NCI-H774 (cell line): ENCODE measurements at regions not wholly inside any gene's neighbourhood (a gene's known extent, or its start where the extent isn't known, plus 50 kb on each side); places are given as distances from the start of the nearest gene placed in this dataset.
"Not testable (repeated sequence)": the region's sequence is repeated elsewhere in the genome, so short reads cannot be mapped to it uniquely, and the experiment has no call there.

Experiments used
- DNase-seq: peaks from one replicate; lab custom pipeline; 2025; lab: John Stamatoyannopoulos, UW

DNA sequence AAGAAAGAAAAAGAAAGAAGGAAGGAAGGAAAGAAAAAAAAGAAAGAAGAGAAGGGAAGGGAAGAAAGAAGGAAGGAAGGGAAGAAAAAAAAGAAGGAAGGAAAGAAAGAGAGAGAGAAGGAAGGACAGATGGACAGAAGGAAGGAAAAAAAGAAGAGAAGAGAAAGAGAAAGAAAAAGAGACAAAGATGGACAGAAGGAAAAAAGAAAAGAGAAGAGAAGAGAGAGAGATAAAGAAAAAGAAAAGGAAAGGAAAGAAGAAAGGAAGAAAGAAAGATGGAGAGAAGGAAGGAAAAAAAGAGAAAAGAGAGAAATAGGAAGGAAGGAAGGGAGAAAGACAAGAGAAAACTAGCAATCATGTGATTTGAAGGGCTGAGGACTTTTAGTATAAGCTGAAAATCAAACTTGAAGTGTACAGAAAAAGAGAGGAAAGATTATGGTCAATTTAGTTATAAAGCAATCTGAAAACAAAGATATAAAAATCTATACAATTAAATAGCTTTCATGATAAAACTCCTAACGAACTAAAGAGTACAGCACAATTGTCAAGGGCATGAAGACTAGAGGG is 115.3 kb downstream of the LTN1 start:
- DNase-seq = no peak

DNA sequence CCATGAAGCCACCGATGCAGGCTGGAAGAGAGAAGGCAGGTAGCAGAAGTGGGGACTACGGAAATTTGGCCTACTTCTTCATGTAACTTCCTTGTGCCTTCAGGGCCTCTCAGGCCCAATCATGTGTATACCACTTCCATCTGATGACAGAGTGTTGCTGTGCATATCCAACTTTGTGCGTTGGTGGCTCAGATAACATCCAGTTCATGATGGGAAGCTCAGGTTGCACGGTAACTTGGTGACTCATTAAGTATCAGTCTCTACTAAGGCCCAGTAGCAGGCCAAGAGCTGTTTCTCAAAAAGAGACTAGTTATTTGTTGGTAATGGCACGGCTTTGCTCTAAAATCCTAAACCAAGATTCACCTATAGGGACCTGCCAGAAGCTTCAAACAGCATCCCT is 117.6 kb downstream of the LTN1 start:
- DNase-seq = no peak

DNA sequence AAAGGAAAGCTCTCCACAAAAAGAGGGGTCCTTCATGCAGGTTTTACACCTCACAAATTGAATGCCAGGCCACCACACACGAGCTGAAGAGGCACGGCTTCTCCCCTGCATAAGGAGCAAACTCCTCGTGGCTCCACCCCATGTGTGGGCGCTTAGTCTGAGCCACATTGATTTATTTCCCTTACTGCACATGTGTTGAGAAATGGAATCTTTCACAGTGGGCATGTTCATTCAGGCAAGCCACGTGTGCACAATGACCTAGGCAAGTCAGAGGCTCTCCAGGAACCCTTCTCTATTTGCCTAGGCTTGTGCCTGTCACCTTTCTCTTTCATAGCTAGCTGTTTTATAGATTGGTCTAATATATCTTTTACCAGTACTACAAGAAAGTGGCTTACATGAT is 120.5 kb downstream of the LTN1 start:
- no peak for DNase-seq

DNA sequence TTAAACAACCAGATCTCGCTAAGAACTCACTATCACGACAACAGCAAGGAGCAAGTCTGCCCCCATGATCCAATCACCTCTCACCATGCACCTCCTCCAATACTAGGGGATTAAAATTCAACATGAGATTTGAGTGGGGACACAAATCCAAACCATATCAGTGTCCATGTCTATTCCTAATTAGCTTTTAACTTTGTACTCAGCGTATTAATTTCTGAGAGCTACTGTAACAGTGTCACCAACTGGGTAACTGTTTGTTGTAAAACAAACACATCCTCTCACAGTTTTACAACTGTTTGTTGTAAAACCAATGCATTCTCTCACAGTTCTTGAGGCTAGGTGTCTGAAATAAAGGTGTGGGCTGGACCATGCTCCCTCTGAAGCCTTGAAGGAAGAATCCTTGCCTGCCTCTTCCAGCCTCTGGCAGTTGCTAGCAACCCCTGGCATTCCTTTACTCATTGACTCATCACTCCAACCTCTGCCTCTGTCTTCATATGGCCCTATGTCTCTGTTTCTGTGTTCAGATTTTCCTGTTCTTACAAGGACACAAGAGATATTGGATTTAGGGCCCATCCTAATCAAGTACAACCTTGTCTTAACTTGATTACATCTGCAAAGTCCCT is 121.2 kb downstream of the LTN1 start:
- DNase-seq = no peak

DNA sequence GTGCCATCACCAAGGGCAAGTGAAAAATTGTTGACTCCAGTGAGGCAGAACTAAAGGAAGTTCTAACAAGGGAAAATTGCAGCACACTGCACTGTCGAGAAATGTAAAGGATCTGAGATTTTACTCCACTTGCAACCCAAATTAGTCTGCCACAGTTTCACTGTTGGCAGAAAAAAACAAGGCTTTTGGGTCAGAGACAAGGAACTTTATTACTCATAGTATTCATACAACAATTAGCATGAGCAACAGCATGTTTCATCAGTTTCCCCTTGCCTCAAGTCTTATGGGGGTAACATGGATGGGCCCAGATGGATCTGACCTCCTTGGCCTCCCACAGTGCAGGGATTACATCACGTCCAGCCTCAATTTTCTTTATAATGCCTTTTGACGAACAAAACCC is 125.3 kb downstream of the LTN1 start:
- no peak for DNase-seq

DNA sequence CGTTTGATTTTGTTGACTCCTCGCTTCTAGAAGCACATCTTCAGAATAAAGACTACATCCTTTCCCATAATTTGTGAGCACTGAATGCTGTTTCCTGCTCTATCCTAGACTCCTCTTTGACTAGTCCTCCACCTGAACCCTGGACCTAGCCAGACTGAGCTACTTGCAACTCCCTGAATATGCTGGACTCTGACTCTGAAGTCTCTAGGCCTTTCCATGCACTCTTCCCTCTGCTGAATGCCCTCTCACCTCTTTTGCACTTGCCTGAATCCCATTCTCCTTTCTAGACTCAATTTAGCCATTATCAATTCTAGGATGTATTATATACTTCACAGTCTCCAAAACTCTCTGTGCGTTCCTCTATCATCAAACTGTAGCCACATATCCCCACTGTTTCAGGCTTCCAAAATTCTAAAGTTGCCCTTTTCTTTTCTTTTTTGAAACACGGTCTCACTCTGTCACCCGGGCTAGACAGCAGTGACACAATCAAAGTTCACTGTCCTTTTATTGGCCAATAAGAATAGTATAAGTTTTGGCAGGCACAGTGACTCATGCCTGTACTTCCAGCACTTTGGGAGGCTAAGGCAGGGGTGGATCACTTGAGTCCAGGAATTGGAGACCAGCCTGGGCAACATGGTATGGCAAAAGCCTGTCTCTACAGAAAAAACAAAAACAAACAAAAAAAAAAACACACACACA is 127.0 kb downstream of the LTN1 start:
- no peak for DNase-seq

DNA sequence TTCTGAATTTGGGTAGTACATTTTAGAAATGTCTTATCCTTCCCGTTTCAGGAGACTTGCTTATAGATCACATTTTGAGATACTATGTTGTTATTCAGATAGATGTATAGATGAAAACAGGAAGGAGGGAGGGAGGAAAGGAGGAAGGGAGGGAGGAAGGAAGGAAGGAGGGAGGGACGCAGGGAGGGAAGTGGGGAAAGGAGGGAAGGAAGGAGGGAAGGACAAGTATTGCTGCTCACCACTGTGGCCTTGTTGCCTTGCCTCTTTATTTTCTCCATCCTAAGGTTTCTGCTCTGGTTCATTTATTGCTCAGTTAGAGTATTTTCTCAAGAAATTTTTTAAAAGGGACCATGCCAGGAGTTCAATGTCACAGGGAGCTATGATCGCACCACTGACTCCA is 134.3 kb downstream of the LTN1 start:
- no peak for DNase-seq

DNA sequence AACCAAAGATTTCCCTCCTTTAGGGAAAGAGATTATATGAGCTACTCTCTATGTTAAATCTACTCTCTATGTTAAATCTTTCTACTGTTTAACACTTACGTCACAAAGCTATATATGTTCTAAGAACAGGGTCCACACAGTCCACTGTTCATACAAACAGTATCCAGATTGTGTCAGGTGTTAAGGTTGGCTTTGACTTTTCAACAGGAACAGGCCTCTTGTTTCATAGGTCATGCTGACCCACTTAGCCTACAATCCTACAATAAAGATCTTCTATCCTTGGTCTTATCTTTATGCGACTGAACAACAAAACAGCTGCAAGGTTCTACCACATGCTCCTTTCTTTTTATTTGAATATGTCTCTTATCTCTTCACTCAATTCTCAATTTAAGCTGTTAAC is 134.9 kb downstream of the LTN1 start:
- no peak for DNase-seq

DNA sequence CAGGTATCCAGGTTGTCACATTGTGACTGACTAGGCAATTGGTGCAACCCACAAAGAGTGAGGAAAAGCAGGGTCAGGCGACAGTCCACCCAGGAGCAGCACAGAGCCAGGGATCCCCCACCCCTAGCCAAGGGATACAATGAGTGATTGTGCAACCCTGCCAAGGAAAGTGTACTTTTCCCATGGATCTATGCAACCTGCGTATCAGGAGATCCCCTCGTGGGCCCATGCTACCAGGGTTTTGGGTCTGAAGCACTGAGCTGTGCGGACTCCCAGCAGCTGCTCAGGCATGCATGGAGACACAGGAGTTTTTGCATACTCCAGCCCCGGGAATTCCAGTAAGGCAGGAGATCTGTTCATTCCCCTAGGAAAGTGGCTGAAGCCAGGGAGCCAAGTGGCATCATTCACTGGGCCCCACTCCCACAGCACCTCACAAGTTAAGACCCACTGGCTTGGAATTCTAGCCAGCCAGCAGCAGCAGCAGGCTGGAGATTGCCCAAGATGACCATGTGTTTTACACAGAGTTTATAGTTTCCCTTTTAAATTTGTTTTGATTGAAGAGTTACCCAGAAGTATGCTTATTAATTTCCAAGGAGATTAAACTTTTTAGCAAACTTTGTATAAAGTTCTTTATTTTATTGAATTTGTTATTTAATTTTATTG is 136.0 kb downstream of the LTN1 start:
- no peak for DNase-seq

DNA sequence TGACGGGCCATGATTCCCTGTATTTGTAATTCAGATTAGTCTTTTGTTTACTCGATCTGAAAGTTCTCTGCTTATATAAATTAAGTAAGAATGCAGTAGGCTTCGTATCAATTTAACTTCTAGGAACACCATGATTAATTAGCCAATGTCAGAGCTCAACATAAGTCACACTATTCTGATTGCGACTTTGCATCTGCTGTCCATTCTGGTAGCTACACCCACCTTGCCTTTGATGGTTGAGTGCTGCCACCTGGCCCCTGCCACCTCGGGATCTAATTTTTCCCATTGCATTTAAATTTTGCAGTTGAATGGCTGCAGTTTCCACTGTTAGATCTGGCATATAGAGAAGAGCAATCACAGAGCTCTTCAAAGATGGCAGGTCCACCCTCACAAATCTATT is 140.0 kb downstream of the LTN1 start:
- no peak for DNase-seq

DNA sequence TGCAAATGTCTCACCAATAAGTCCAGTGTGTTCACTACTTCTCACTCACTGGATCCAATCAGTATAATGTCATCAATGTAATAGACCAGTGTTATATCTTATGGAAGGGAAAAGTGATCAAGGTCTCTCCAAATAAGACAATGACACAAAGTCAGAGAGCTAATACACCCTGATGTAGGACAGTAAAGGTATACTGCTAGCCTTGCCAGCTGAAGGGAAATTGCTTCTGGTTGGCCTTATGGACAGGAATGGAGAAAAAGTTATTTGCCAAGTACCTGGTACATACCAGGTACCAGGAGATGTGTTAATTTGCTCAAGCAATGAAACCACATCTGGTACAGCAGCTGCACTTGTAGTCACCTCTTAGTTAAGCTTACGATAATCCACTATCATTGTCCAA is 141.0 kb downstream of the LTN1 start:
- DNase-seq = no peak

DNA sequence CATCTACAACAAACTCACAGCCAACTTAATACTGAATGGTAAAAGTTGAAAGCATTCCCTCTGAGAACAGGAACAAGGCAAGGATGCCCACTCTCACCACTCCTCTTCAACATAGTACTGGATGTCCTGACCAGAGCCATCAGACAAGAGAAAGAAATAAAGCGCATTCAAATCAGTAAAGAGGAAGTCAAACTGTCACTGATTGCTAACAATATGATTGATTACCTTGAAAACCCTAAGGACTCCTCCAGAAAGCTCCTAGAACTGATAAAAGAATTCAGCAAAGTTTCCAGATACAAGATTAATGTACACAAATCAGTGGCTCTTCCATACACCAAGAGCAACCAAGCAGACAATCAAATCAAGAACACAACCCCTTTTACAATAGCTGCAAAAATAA is 153.4 kb downstream of the LTN1 start:
- DNase-seq = not testable (repeated sequence)

DNA sequence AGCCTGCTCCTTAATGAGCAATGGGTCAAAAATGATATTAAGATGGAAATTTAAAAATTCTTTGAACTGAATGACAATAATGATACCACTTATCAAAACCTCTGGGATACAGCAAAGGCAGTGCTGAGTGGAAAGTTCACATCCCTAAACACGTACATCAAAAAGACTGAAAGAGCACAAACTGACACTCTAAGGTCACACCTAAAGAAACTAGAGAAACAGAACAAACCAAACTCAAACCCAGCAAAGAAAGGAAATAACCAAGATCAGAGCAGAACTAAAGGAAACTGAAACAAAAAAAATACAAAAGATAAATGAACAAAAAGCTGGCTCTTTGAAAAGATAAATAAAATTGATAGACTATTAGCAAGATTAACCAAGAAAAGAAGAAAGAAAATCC is 155.3 kb downstream of the LTN1 start:
- DNase-seq = not testable (repeated sequence)

DNA sequence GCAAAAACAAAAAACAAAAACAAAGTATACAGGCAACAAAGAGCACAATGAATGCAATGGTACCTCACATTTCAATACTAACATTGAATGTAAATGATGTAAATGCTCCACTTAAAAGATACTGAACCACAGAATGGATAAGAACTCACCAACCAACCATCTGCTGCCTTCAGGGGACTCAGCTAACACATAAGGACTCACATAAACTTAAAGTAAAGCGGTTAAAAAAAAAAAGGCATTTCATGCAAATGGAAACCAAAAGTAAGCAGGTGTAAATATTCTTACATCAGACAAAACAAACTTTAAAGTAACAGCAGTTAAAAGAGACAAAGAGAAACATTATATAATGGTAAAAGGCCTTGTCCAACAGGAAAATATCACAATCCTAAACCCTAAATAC is 156.1 kb downstream of the LTN1 start:
- not testable (repeated sequence) for DNase-seq

DNA sequence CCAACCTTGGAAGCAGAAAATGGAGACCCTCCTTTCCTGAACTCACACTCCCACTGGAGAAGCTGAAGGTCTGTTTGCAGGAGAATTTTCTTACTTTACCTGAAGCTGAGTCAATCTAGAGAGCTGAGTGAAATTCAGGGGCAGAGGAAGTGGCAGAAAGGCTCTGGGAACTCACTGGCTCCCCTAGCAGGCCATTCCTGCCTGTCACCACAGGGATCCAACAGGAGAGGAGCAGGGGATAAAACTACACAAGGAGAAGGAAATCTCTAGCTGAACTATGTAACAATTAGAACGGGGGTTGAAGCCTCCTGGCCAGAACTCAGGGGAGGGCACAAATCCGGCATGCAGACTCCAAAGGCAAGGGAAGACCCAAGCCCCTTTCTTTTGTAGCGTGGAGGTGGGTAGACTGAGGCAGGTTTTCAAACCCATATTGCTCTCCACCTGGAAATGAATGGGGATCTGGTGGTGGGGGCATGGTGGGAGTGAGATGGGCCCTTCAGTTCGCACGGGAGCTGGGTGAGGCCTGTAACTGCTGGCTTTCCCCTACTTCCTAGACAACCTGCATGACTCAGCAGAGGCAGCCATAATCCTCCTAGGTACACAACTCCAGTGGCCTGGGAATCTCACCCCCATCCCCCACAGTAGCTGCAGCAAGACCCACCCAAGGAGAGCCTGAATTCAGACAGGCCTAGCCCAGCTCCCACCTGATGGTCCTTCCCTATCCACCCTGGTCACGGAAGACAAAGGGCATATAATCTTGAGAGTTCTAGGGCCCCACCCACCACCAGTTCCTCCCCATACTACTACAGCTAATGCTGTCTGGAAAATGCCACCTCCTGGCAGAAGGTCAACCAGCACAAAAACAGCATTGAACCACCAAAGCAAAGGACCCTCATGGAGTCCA is 158.1 kb downstream of the LTN1 start:
- DNase-seq = no peak

DNA sequence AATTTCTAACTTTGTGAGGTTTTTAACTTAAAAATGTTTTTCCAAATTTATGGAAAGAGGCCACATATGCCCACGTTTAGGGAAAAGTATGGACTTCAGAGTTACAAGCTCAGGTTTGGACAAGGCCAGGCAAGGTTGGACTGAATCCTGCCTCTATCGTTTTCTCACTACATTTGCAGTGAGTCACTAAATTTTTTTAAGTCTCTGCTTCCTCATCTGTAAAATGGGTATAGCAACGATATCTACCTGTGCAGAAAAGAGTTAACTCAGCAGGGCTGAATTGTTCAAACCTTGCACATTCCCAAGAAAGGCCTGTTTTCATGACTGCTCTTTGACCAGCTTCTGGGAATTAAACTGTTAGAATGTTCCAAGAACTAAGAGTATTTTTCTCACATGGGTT is 159.1 kb downstream of the LTN1 start:
- no peak for DNase-seq

DNA sequence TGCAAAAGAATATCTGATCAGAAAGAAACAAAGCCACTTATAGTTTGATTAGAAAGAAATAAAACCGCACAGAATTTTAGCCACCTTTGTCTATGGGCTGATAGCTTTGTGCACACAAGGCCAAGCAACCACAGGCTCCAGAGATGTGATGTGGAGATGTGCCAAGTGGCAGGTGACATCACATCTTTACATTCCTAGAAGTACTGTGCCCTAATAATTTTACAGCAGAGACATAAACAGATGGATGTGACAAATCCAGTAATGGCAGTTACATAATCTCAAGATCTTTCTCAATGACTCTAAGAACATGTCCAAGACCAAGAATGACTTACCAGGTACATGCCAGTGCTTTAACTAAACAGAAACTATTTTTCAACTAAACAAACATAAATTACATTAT is 159.5 kb downstream of the LTN1 start:
- DNase-seq = no peak

DNA sequence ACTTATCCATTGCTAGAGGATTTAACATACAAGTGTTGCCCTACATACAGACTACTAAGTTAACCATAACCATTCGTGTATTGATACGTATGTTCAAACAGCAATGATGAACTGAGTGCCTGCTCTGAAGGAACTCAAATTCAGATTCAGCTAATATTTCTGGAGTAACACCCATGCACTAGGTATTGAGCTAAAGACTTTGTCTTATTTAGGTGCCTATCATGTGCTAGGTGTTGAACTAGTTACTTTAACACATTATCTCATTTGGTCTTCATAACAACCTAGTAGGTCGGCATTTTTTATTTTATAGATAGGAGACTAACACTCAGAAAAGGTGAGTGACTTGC is 160.0 kb downstream of the LTN1 start:
- DNase-seq = no peak

DNA sequence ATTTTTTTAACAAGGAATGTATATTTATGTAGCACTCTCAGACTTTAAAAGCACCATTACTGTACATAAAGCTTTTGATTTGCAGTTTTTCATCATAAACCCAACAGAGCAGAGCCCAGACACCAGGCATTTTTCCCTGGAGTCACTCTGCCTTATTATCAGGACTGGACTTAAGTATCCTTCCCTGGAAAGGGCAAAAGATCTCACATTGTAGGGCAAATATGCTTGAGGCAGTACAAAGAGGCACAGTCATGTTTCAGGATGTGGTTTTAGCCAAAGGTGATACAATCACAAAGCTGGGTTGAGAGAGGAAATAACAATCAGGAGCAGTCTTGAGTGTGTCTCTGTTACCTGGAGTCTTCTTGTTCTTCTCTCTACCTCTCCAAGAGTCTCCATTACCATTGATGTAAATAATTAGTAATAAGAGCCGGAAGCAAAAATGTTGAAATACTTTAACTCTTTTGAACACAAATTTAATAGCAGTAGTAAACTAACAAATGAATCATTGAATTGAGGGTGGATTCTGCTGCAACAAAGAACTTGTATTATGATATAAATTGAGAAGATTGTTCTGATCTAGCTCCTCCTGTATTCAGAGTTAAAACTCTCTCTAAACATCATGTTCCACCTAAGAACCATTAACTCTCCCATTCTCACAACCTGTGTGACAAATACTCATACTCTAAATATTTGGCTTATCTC is 160.5 kb downstream of the LTN1 start:
- no peak for DNase-seq

DNA sequence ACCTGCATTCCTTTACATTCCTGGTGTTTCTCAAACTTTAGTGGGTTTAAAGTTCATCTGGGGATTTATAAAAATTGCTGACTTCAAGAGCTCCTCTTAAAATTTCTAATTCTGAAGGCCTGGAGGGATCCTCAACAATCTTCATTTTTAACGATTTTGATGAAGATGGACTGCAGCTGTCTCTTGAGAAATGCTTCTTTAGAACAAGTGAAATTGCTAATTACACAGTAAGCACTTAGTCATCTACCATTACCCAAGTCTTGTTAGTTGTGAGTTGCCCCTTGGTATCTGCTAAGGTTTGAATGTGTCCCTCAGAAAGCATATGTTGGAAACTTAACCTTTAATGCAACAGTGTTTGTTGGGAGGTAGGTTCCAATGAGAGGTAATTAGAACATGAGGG is 163.7 kb downstream of the LTN1 start:
- DNase-seq = no peak

DNA sequence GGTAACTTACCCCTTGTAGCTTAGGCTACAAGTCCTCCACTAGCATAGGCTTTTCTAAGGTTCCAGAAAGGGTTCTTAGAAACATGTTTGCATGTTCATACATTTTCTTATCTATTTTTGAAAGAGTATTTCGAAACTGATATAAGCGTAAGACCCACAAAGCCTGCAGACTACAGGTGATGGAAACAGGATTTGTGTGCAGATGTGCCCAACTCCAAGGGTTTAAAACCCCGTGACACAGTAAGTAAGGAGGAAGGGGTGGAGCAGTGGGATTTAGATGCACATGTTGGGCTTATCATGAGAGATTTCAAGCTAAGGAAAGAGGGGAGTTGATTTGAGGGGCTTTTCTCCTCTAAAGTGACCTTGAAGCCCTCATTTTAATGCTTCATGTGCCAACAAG is 164.7 kb downstream of the LTN1 start:
- no peak for DNase-seq

DNA sequence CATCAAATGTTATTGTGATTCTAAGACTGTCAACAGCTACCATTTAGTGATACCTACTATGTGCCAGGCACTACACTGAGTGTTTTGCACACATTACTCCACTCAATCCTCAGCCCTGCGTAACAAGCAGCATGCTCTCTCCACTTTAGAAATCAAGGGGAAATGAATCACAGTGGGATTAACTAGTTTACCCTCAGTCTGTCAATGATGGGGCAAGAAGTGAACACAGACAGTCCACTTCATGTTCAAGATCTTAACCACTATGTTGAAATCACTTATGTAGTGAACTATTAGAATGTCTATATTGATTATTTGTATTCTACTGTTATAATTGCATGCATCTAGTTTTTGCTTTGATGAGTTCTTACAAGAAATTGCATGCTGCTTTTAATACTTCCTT is 165.3 kb downstream of the LTN1 start:
- DNase-seq = no peak
